Osteocyte (in vitro differentiated cells): ENCODE measurements at regions not wholly inside any gene's neighbourhood (a gene's known extent, or its start where the extent isn't known, plus 50 kb on each side); places are given as distances from the start of the nearest gene placed in this dataset.

Experiments used
- DNase-seq: peaks from one replicate; pipeline ENCODE4 v3.0.0; 2021; ENCODE audit warnings: mixed read lengths; ENCODE audit not compliant: unreplicated experiment; ENCODE audit errors: extremely low spot score
- H3K27ac Mint-ChIP-seq: one replicate; pipeline ENCODE4 v1.8.0; 2021; ENCODE audit warnings: mild to moderate bottlenecking, mixed read lengths; ENCODE audit not compliant: unreplicated experiment
- H3K27me3 Mint-ChIP-seq: one replicate; pipeline ENCODE4 v1.8.0; 2021; ENCODE audit warnings: mixed read lengths; ENCODE audit not compliant: unreplicated experiment
- H3K36me3 Mint-ChIP-seq: one replicate; pipeline ENCODE4 v1.8.0; 2021; ENCODE audit warnings: mixed read lengths; ENCODE audit not compliant: unreplicated experiment
- H3K4me1 Mint-ChIP-seq: one replicate; pipeline ENCODE4 v1.8.0; 2021; ENCODE audit warnings: mixed read lengths; ENCODE audit not compliant: unreplicated experiment
- H3K4me3 Mint-ChIP-seq: one replicate; pipeline ENCODE4 v1.8.0; 2021; ENCODE audit warnings: mild to moderate bottlenecking, moderate library complexity, mixed read lengths; ENCODE audit not compliant: unreplicated experiment
- H3K9me3 Mint-ChIP-seq: one replicate; pipeline ENCODE4 v1.8.0; 2021; ENCODE audit warnings: mixed read lengths; ENCODE audit not compliant: unreplicated experiment
- TF ChIP-seq, protein P1 (sequence below): fragments of 200-600 bp; sonication (generic); IDR thresholded peaks from 2 replicates; pipeline ENCODE4 v1.5.0; 2021; ENCODE audit warnings: antibody characterized with exemption, mild to moderate bottlenecking, moderate library complexity

DNA sequence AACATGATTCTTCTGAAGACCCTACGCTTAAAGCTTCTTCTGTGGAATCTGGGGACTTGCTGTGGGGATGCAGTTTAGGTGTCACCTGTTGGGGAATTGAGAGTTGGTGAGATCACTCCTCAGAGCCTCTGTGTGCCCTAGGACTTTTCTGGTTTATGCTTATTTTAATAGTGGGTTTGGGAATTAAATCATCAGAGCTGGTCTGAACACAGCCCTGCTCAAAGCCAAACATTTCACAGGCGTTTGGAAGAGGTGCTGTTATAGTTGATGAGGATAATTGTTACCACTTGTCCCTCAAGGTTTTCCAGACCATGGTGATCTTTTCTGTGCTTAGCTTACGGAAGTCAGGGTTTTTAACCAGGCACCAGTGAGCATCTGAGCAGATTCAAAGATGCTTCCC, 106.1 kb downstream of the EBLN1 start:
- TF ChIP-seq, protein P1, sequence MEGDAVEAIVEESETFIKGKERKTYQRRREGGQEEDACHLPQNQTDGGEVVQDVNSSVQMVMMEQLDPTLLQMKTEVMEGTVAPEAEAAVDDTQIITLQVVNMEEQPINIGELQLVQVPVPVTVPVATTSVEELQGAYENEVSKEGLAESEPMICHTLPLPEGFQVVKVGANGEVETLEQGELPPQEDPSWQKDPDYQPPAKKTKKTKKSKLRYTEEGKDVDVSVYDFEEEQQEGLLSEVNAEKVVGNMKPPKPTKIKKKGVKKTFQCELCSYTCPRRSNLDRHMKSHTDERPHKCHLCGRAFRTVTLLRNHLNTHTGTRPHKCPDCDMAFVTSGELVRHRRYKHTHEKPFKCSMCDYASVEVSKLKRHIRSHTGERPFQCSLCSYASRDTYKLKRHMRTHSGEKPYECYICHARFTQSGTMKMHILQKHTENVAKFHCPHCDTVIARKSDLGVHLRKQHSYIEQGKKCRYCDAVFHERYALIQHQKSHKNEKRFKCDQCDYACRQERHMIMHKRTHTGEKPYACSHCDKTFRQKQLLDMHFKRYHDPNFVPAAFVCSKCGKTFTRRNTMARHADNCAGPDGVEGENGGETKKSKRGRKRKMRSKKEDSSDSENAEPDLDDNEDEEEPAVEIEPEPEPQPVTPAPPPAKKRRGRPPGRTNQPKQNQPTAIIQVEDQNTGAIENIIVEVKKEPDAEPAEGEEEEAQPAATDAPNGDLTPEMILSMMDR = no peak
- no peak for DNase-seq
- no peak overlapping the region for H3K27ac Mint-ChIP-seq
- peaks cover 25% of the 10 kb centered on the region for H3K4me1 Mint-ChIP-seq
- H3K27me3 Mint-ChIP-seq = peaks cover 11% of the 10 kb centered on the region
- H3K4me3 Mint-ChIP-seq = no peak overlapping the region
- no peaks in the 10 kb centered on the region for H3K36me3 Mint-ChIP-seq
- H3K9me3 Mint-ChIP-seq = no peaks in the 10 kb centered on the region

DNA sequence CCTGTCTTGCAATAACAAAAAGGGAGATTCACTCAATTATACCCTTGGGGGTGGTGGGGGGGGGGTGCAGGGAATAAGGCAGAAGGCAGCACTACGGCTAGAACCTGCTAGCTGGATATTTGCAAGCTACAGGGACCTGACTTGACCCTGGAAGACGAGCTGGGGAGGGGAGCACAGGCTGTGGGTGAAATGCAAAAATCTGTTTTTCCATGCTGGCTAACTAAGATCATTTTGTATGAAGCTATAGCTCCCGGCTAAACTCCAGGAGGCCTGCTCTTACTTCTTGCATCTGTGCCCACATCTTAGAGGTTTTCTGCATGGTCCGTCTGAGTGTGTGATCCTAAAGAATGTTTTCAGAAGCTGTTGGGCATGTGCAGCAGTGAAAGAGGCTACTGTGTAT, 106.6 kb downstream of the EBLN1 start:
- H3K9me3 Mint-ChIP-seq = no peaks in the 10 kb centered on the region
- TF ChIP-seq, protein P1 = no peak
- no peak overlapping the region for H3K4me3 Mint-ChIP-seq
- no peak for DNase-seq
- no peaks in the 10 kb centered on the region for H3K36me3 Mint-ChIP-seq
- H3K27me3 Mint-ChIP-seq = peaks cover 9% of the 10 kb centered on the region
- H3K27ac Mint-ChIP-seq = no peak overlapping the region
- H3K4me1 Mint-ChIP-seq = peaks cover 25% of the 10 kb centered on the region

DNA sequence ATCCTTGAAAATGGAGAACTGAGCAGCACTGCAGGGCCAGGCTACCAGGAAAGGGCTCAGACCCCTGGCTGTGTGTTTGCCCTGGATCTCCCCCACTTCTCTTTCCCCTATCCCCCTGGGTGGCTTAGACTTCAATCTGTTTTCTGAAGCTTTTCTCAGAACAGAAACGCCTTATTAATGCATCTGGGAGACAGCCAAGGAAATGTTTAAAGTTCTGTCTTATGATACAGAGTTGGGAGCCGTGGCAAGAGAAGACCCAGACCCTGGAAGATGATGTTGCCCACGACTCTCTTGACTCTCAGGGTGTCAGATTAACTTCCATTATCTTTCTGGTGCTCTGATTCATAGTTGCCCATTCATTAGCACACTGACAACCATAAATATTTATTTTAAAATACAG, 107.1 kb downstream of the EBLN1 start:
- Mint-ChIP-seq H3K9me3 (no peaks in the 10 kb centered on the region), H3K4me3 (no peak overlapping the region), H3K27me3 (peaks cover 9% of the 10 kb centered on the region), H3K4me1 (peaks cover 25% of the 10 kb centered on the region), H3K27ac (peak overlapping the region; percentile 48), H3K36me3 (no peaks in the 10 kb centered on the region)
- TF ChIP-seq, protein P1 = no peak
- no peak for DNase-seq

DNA sequence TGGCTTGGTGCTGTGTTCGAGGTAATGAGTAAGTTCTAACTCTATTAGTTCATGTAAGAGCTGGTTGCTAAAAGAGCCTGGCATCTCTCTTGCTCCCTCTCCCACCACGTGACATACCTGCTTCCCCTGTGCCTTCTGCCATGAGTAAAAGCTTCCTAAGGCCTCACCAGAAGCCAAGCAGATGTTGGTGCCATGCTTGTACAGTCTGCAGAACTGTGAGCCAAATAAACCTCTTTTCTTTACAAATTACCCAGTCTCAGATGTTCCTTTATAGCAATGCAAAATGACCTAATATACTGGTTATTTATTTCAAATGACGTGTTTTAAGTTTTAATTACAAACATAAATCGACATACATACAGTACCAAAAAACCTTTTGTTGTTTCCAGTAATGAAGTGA, 101.7 kb upstream of the DNAJC1 start:
- DNase-seq = no peak
- Mint-ChIP-seq H3K4me3 (no peak overlapping the region), H3K9me3 (no peaks in the 10 kb centered on the region), H3K27ac (no peak overlapping the region), H3K36me3 (no peaks in the 10 kb centered on the region), H3K4me1 (peaks cover 7% of the 10 kb centered on the region), H3K27me3 (no peaks in the 10 kb centered on the region)
- TF ChIP-seq, protein P1 = no peak

- H3K36me3 Mint-ChIP-seq = no peaks in the 10 kb centered on the region
- TF ChIP-seq, protein P1 = peak; percentile 46
- no peak for DNase-seq
- H3K4me3 Mint-ChIP-seq = no peak overlapping the region
- H3K27me3 Mint-ChIP-seq = no peaks in the 10 kb centered on the region
- no peaks in the 10 kb centered on the region for H3K9me3 Mint-ChIP-seq
- no peaks in the 10 kb centered on the region for H3K4me1 Mint-ChIP-seq
- no peak overlapping the region for H3K27ac Mint-ChIP-seq
Measured at GRCh38 chr10:22103701-22104470, 100.4 kb upstream of the DNAJC1 start.
